OCI-LY7 (cell line): ENCODE measurements at regions not wholly inside any gene's neighbourhood (a gene's known extent, or its start where the extent isn't known, plus 50 kb on each side); places are given as distances from the start of the nearest gene placed in this dataset.

Source experiments
- CTCF ChIP-seq: fragments of 200-600 bp; sonication (generic); conservative IDR thresholded peaks from 2 replicates; pipeline ENCODE4 v1.5.1; 2014; ENCODE audit warnings: mild to moderate bottlenecking, antibody characterized with exemption, low read length, moderate library complexity, mixed read lengths
- EZH2phosphoT487 ChIP-seq: fragments of 200-600 bp; sonication (generic); IDR thresholded peaks from 2 replicates; pipeline ENCODE4 v1.6.1; 2018; ENCODE audit warnings: low read depth, borderline replicate concordance, mild to moderate bottlenecking, mixed run types, antibody characterized with exemption, low read length, moderate library complexity, mixed read lengths

- TF ChIP-seq CTCF, result no peak
- TF ChIP-seq EZH2phosphoT487, result no peak
Measured at GRCh38 chr2:118622108-118622507, 225.3 kb downstream of the EN1 start.
